Endothelial cell of umbilical vein (primary cell): ENCODE measurements at regions not wholly inside any gene's neighbourhood (a gene's known extent, or its start where the extent isn't known, plus 50 kb on each side); places are given as distances from the start of the nearest gene placed in this dataset.

Source experiments
- EZH2 ChIP-seq: IDR thresholded peaks from 2 replicates; pipeline ENCODE4 v1.6.1; 2012; ENCODE audit warnings: borderline replicate concordance, low read depth, mild to moderate bottlenecking, moderate library complexity, low read length, inconsistent platforms; ENCODE audit not compliant: severe bottlenecking
- FOS ChIP-seq: IDR thresholded peaks from 2 replicates; pipeline ENCODE4 v1.6.1; 2011; ENCODE audit warnings: mild to moderate bottlenecking, low read length, moderate library complexity, borderline replicate concordance; ENCODE audit not compliant: insufficient read depth
- GATA2 ChIP-seq: IDR thresholded peaks from 2 replicates; pipeline ENCODE4 v1.7.0; 2011; ENCODE audit warnings: low read depth, mild to moderate bottlenecking, moderate library complexity, mixed read lengths, low read length; ENCODE audit not compliant: insufficient read length, insufficient read depth
- JUN ChIP-seq: IDR thresholded peaks from 2 replicates; pipeline ENCODE4 v1.6.1; 2011; ENCODE audit warnings: borderline replicate concordance, low read depth; ENCODE audit not compliant: insufficient read length, insufficient read depth
- MYC ChIP-seq: IDR thresholded peaks from one replicate; pipeline ENCODE4 v1.6.1; 2011; ENCODE audit warnings: mild to moderate bottlenecking, low read depth, low read length
- POLR2A ChIP-seq: IDR thresholded peaks from 2 replicates; pipeline ENCODE4 v1.6.1; 2012; ENCODE audit warnings: low read depth, mild to moderate bottlenecking, control low read depth, low read length
- POLR2AphosphoS5 ChIP-seq: IDR thresholded peaks from 2 replicates; pipeline ENCODE4 v1.6.1; 2012; ENCODE audit warnings: low read depth, mild to moderate bottlenecking, control low read depth, low read length, moderate library complexity; ENCODE audit not compliant: insufficient read depth
- TF ChIP-seq, protein P1 (sequence below): IDR thresholded peaks from 2 replicates; pipeline ENCODE4 v1.6.1; 2011; ENCODE audit not compliant: insufficient read depth, insufficient read length
- TF ChIP-seq, protein P2 (sequence below), 2 donors: IDR thresholded peaks; 1 replicate in 1 of 2; 2 replicates in 1 of 2; pipeline ENCODE4 v1.5.1; 2011; ENCODE audit warnings: low read length in 2 of 2, mild to moderate bottlenecking in 2 of 2, moderate library complexity in 2 of 2, control low read depth in 1 of 2, inconsistent platforms in 1 of 2, low read depth in 1 of 2; ENCODE audit not compliant: insufficient read depth in 1 of 2; ENCODE audit errors: extremely low read depth in 1 of 2

DNA sequence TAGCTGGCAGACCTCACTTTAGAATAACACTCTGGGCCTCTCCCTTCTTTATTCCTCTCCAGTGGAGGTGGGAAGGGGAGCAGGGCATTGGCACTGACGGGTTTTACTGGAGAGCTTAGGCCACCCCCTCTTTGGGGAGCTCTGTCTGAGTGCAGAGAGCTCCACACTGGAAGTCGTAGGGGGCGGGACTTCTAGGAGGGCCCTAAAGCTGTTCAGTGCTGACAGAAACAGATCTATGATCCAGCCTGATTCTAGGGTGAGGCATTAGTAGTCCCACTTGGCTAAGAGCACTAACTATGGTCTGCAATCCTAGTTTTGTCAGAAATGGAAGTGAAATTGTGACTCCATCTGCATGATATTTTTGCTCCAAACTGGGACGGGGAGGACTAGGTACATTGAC lies 138.7 kb downstream of the MIS18A start:
- TF ChIP-seq, protein P1, sequence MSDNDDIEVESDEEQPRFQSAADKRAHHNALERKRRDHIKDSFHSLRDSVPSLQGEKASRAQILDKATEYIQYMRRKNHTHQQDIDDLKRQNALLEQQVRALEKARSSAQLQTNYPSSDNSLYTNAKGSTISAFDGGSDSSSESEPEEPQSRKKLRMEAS: no peak
- TF ChIP-seq, protein P2, sequence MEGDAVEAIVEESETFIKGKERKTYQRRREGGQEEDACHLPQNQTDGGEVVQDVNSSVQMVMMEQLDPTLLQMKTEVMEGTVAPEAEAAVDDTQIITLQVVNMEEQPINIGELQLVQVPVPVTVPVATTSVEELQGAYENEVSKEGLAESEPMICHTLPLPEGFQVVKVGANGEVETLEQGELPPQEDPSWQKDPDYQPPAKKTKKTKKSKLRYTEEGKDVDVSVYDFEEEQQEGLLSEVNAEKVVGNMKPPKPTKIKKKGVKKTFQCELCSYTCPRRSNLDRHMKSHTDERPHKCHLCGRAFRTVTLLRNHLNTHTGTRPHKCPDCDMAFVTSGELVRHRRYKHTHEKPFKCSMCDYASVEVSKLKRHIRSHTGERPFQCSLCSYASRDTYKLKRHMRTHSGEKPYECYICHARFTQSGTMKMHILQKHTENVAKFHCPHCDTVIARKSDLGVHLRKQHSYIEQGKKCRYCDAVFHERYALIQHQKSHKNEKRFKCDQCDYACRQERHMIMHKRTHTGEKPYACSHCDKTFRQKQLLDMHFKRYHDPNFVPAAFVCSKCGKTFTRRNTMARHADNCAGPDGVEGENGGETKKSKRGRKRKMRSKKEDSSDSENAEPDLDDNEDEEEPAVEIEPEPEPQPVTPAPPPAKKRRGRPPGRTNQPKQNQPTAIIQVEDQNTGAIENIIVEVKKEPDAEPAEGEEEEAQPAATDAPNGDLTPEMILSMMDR (IDR thresholded peaks at IDR 0.05; ENCODE audit: extremely low read depth in 1 of 2, insufficient read depth in 1 of 2, low read depth in 1 of 2, low read length in 2 of 2): no peak
- TF ChIP-seq POLR2A (no peak), POLR2AphosphoS5 (no peak), MYC (no peak), EZH2 (no peak), FOS (no peak), JUN (no peak), GATA2 (no peak)
